GM06990 (cell line): ENCODE measurements at regions not wholly inside any gene's neighbourhood (a gene's known extent, or its start where the extent isn't known, plus 50 kb on each side); places are given as distances from the start of the nearest gene placed in this dataset.

ENCODE experiments used
- DNase-seq: peaks from one replicate; pipeline ENCODE4 v3.0.0-alpha.2; 2011; ENCODE audit not compliant: insufficient read length; ENCODE audit errors: extremely low read depth
- H3K27me3 ChIP-seq: replicated peaks from 2 replicates; pipeline ENCODE4 v1.6.0; 2011; ENCODE audit warnings: low read length; ENCODE audit not compliant: control insufficient read depth, insufficient read depth
- H3K36me3 ChIP-seq: 2 replicates; pipeline ENCODE4 v1.5.1; 2011; ENCODE audit warnings: low read length; ENCODE audit not compliant: control insufficient read depth, insufficient read depth
- H3K4me3 ChIP-seq: replicated peaks from 2 replicates; pipeline ENCODE4 v1.5.1; 2011; ENCODE audit warnings: low read depth, mild to moderate bottlenecking, control low read depth, low read length
- CTCF ChIP-seq: IDR thresholded peaks from 2 replicates; pipeline ENCODE4 v1.5.1; 2011; ENCODE audit warnings: low read length, control low read depth, mild to moderate bottlenecking, inconsistent platforms; ENCODE audit not compliant: insufficient read depth, poor library complexity, severe bottlenecking

DNA sequence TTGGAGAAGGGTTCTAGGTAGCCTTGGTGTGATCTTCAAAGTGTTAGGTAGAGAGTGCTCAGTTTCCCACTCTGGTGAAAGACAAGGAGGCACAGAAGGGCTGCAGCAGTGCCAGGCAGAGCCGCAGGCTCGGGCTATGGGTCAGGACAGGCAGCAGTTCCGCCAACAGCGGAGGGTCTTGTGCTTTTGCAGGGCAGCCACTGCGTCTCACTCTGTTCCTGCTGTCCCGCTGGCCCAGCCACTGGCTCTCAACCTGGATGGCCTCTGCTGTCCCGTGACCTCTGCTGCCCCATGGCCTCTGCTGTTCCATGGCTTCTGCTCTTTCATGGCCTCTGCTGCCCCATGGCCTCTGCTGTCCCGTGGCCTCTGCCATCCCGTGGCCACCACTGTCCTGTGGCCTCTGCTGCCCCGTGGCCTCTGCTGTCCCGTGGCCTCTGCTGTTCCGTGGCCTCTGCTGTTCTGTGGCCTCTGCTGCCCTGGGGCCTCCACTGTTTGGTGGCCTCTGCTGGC is 175.7 kb downstream of the URI1 start:
- H3K36me3 ChIP-seq = no peaks in the 10 kb centered on the region
- no peak overlapping the region for H3K4me3 ChIP-seq
- H3K27me3 ChIP-seq = no peaks in the 10 kb centered on the region
- DNase-seq = no peak
- no peak for TF ChIP-seq CTCF

- no peak overlapping the region for H3K4me3 ChIP-seq
- H3K36me3 ChIP-seq = no peaks in the 10 kb centered on the region
- H3K27me3 ChIP-seq = no peaks in the 10 kb centered on the region
- no peak for DNase-seq
- no peak for TF ChIP-seq CTCF
Observed at GRCh38 chr19:30118221-30118620, 176.2 kb downstream of the URI1 start.

DNA sequence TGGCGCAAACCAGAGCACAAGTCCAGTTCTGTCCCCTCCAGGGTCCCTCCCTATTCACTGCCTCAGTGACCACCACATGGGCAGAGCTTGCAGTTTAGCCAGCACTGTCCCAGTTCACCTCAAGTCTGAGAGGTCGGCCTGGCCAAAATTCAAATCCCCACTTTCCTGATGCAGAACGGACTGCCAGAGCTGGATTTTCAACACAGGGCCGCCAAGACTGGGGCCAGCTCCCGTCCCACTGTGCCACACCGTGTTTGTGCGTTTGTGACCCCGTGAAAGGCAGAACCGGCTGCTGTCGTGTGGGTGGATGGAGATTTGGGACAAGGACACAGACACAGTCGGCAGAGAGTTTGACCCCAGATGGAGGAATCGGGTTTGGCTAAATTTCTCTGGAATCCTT is 176.7 kb downstream of the URI1 start:
- Histone ChIP-seq H3K36me3 (no peaks in the 10 kb centered on the region), H3K4me3 (no peak overlapping the region), H3K27me3 (no peaks in the 10 kb centered on the region)
- no peak for TF ChIP-seq CTCF
- DNase-seq = no peak

- no peak for DNase-seq
- H3K27me3 ChIP-seq = no peaks in the 10 kb centered on the region
- TF ChIP-seq CTCF = no peak
- H3K4me3 ChIP-seq = no peak overlapping the region
- H3K36me3 ChIP-seq = no peaks in the 10 kb centered on the region
Observed at GRCh38 chr19:30119180-30119908, 177.3 kb downstream of the URI1 start.

GRCh38 chr19:30120860-30121484 is 178.9 kb downstream of the URI1 start:
- Histone ChIP-seq H3K36me3 (no peaks in the 10 kb centered on the region), H3K27me3 (no peaks in the 10 kb centered on the region), H3K4me3 (no peak overlapping the region)
- no peak for TF ChIP-seq CTCF
- DNase-seq = no peak
